HG02938 (cell line): ENCODE measurements at regions not wholly inside any gene's neighbourhood (a gene's known extent, or its start where the extent isn't known, plus 50 kb on each side); places are given as distances from the start of the nearest gene placed in this dataset.

Experiments
- ATAC-seq: cut with Tn5 transposase; IDR thresholded peaks from one replicate; pipeline ENCODE4 v1.9.1; 2021; ENCODE audit warnings: mild to moderate bottlenecking, moderate library complexity; ENCODE audit not compliant: unreplicated experiment

- no peak for ATAC-seq
These were observed 363.0 kb downstream of the SS18 start for GRCh38 chr18:25727281-25727985.

- ATAC-seq = no peak
These were observed 364.1 kb downstream of the SS18 start for GRCh38 chr18:25726298-25726697.

GRCh38 chr18:25725501-25725900 lies 364.9 kb downstream of the SS18 start:
- ATAC-seq = no peak

GRCh38 chr18:25724997-25725396 lies 365.4 kb downstream of the SS18 start:
- no peak for ATAC-seq

- no peak for ATAC-seq
These were observed 366.3 kb downstream of the SS18 start for GRCh38 chr18:25724121-25724520.

- no peak for ATAC-seq
These were observed 361.1 kb upstream of the ZNF521 start for GRCh38 chr18:25713103-25713502.

GRCh38 chr18:25710981-25711380 lies 359.0 kb upstream of the ZNF521 start:
- ATAC-seq = no peak

GRCh38 chr18:25705650-25706049 lies 353.7 kb upstream of the ZNF521 start:
- ATAC-seq = no peak

- no peak for ATAC-seq
These were observed 352.5 kb upstream of the ZNF521 start for GRCh38 chr18:25704494-25704893.

- no peak for ATAC-seq
These were observed 352.1 kb upstream of the ZNF521 start for GRCh38 chr18:25704071-25704470.

- no peak for ATAC-seq
These were observed 349.9 kb upstream of the ZNF521 start for GRCh38 chr18:25701821-25702220.

- ATAC-seq = no peak
These were observed 335.1 kb upstream of the ZNF521 start for GRCh38 chr18:25686960-25687500.

GRCh38 chr18:25685088-25685487 lies 333.1 kb upstream of the ZNF521 start:
- no peak for ATAC-seq

- no peak for ATAC-seq
These were observed 327.5 kb upstream of the ZNF521 start for GRCh38 chr18:25679491-25679890.

- ATAC-seq = no peak
These were observed 326.3 kb upstream of the ZNF521 start for GRCh38 chr18:25678221-25678620.

GRCh38 chr18:25675123-25675850 lies 323.3 kb upstream of the ZNF521 start:
- no peak for ATAC-seq

- no peak for ATAC-seq
These were observed 322.2 kb upstream of the ZNF521 start for GRCh38 chr18:25674183-25674582.

GRCh38 chr18:25672490-25672889 lies 320.5 kb upstream of the ZNF521 start:
- ATAC-seq = no peak

GRCh38 chr18:25669741-25670140 lies 317.8 kb upstream of the ZNF521 start:
- ATAC-seq = no peak

- no peak for ATAC-seq
These were observed 310.3 kb upstream of the ZNF521 start for GRCh38 chr18:25662272-25662671.

GRCh38 chr18:25661831-25662230 lies 309.9 kb upstream of the ZNF521 start:
- ATAC-seq = no peak

GRCh38 chr18:25659541-25659940 lies 307.6 kb upstream of the ZNF521 start:
- ATAC-seq = no peak
